Epithelial cell of esophagus (primary cell): ENCODE measurements at regions not wholly inside any gene's neighbourhood (a gene's known extent, or its start where the extent isn't known, plus 50 kb on each side); places are given as distances from the start of the nearest gene placed in this dataset.
A peak's percentile ranks its signal among the peaks of the same experiment; 100 is the strongest.

Source experiments
- DNase-seq: peaks from one replicate; pipeline ENCODE4 v3.0.0; 2010; ENCODE audit warnings: low read depth
- H3K4me3 ChIP-seq: 2 replicates; pipeline ENCODE4 v1.5.1; 2011; ENCODE audit warnings: mild to moderate bottlenecking, low read length, control low read depth
- CTCF ChIP-seq: IDR thresholded peaks from 2 replicates; pipeline ENCODE4 v1.5.1; 2011; ENCODE audit warnings: low read depth, mild to moderate bottlenecking, low read length, control low read depth, inconsistent platforms; ENCODE audit not compliant: insufficient read depth; ENCODE audit errors: missing control alignments

DNA sequence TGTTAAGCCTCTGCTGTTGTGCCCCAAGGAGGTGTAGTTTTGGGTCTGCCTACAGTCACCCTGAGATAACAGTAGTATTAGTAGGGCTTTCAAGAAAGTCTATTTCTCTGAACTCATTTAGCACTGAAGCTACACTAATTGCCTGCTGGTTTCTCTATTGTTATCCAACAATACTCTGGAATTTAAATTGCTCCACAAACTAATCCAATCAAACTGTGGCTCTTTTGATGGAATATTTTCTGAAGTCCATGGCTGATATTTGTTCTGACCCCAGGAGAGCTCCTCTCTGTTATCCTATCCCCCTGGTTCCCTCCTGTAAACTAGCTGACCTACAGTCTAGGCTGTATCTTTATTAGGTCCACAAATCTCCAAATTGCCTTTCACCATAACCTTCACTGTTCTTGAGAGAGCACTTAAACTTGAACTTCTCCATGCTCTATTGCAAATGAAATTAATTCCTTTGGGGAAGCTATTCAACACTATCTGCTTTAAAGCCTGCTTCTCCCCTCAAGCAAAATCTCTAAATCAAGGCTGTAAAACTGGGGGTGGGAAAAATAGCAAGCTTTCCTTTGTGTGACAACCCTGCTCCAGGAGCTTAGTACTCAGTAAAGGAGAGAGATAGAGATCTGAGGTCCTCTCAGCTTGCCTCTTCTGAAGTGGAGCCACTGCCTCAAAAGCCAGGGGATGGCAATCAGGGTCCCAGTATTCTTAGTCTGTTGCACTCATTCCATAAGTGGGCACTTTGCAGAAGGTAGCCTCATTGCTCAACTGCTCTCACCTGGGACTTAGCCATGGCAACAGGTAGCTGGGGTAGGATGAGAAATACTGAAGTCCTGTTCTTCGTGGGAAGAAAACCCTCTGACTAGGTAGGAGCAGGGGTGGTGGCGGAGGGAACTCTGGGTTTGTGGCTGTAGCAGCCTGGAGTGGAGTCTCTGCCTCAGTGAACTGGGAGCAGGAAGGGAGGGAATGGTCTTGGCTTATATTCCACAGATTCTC, 110.9 kb downstream of the MACIR start:
- TF ChIP-seq CTCF: no peak
- H3K4me3 ChIP-seq: no peak overlapping the region
- no peak for DNase-seq

GRCh38 chr5:103367702-103368101, 109.1 kb downstream of the MACIR start:
- no peak for DNase-seq
- TF ChIP-seq CTCF: no peak
- H3K4me3 ChIP-seq: no peak overlapping the region

GRCh38 chr5:103366918-103367549, 108.5 kb downstream of the MACIR start:
- no peak overlapping the region for H3K4me3 ChIP-seq
- TF ChIP-seq CTCF: no peak
- DNase-seq: no peak

DNA sequence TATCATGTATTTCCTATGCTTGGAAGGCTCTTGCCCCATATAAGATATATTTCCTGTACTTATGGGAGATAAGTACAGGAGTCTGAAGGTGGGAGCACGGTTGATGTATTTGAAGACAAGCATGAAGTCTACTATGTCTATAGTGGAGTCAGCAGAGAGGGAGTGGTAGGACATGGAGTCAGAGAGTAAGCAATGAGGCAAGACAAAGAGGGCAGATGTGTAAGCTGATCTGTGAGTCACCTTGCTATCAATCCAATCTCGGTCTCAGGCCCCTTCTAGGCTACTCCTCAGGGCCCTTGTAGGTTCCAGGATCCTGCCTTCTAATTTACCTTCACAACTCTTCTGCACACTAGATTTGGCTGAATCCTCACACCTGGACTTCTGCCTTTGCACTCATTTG, 105.5 kb downstream of the MACIR start:
- no peak for TF ChIP-seq CTCF
- DNase-seq: peak; percentile 48
- H3K4me3 ChIP-seq: no peak overlapping the region

- TF ChIP-seq CTCF: no peak
- no peak overlapping the region for H3K4me3 ChIP-seq
- peak; percentile 48 for DNase-seq
These were observed 103.6 kb downstream of the MACIR start for GRCh38 chr5:103362211-103362610.

DNA sequence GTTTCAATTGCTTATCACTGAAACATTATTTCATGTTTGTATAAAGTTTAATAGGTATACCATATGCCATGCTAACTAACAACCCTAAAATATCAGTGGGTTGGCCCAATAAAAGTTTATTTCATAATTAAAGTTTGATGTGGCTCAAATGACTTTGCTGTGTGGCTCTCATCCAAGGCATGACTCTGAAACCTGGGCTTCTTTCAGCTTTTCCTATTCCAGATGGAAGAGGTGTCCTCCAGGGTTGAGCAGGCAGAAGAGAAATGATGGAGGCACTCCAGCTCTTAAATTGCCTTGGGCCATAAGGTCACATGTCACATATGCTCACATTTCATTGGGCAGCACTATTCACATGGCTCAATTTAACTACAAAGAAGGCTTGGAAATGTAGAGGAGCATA, 101.9 kb downstream of the MACIR start:
- no peak for DNase-seq
- no peak overlapping the region for H3K4me3 ChIP-seq
- TF ChIP-seq CTCF: no peak
